ENCODE measurements at regions not wholly inside any gene's neighbourhood (a gene's known extent, or its start where the extent isn't known, plus 50 kb on each side); places are given as distances from the start of the nearest gene placed in this dataset.

DNA sequence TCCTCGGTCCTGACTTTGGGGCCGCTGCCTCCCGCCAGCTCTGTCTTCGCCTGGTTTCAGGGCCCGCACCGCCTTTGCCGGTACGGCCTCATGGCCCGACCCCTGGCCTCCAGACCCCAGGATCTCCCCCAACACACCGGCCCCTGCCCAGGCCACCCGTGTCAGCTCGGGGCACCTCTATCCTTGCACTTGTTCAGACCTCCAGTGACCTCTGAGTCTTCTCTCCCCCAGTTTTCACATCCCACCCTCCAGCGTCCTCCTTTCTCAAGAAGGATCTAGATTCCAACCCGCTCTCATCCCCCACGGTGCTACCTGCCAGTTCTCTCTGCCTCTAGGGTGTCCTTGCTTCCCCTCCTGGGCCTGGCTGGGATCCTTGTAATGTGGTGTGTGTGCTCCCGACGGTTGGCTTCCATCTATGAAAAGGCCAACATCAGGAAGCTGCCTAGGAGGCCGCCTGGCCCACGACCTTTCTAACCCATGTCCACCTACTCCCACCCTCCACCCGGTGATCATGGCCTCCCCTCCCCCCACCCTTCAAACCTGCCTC lies 61.1 kb downstream of the SPATA31C2 start:
- TF ChIP-seq, protein P1, sequence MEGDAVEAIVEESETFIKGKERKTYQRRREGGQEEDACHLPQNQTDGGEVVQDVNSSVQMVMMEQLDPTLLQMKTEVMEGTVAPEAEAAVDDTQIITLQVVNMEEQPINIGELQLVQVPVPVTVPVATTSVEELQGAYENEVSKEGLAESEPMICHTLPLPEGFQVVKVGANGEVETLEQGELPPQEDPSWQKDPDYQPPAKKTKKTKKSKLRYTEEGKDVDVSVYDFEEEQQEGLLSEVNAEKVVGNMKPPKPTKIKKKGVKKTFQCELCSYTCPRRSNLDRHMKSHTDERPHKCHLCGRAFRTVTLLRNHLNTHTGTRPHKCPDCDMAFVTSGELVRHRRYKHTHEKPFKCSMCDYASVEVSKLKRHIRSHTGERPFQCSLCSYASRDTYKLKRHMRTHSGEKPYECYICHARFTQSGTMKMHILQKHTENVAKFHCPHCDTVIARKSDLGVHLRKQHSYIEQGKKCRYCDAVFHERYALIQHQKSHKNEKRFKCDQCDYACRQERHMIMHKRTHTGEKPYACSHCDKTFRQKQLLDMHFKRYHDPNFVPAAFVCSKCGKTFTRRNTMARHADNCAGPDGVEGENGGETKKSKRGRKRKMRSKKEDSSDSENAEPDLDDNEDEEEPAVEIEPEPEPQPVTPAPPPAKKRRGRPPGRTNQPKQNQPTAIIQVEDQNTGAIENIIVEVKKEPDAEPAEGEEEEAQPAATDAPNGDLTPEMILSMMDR (IDR thresholded peaks at IDR 0.05 in 4 of 5, conservative IDR thresholded peaks at IDR 0.05 in 1 of 5) = no peak
- no peak for TF ChIP-seq POLR2A (IDR thresholded peaks at IDR 0.05)
